OCI-LY7 (cell line): ENCODE measurements at regions not wholly inside any gene's neighbourhood (a gene's known extent, or its start where the extent isn't known, plus 50 kb on each side); places are given as distances from the start of the nearest gene placed in this dataset.
"Not testable (repeated sequence)": the region's sequence is repeated elsewhere in the genome, so short reads cannot be mapped to it uniquely, and the experiment has no call there.

Experiments
- BruUV-seq: library from RNA; stranded (reverse); fragments of 400-500 nt; replicated peaks from 2 replicates; lab custom pipeline; 2021; lab: Mats Ljungman, UMichigan
- CTCF ChIA-PET: fragments of 300-600 bp; sonication (Branson Sonifier 250); formaldehyde crosslinking; loops from one replicate; lab custom pipeline; 2022; ENCODE audit warnings: antibody characterized with exemption; ENCODE audit not compliant: unreplicated experiment; lab: Charles Lee
- POLR2A ChIA-PET: fragments of 300-600 bp; sonication (Branson Sonifier 250); formaldehyde crosslinking; loops from one replicate; lab custom pipeline; 2022; ENCODE audit warnings: antibody characterized with exemption; lab: Charles Lee
- DNase-seq: peaks from one replicate; pipeline ENCODE4 v3.0.0-alpha.2; 2015; ENCODE audit warnings: low spot score
- H2AFZ ChIP-seq: fragments of 200-600 bp; sonication (generic), shearing (Covaris generic); 2 replicates; pipeline ENCODE4 v1.6.1; 2014; ENCODE audit warnings: mild to moderate bottlenecking, antibody characterized with exemption, low read length, moderate library complexity
- H3K27ac ChIP-seq: fragments of 200-600 bp; sonication (generic); 2 replicates; pipeline ENCODE4 v1.5.1; 2014; ENCODE audit warnings: mixed run types, low read depth, mild to moderate bottlenecking, moderate library complexity, low read length, inconsistent platforms; ENCODE audit not compliant: poor library complexity, severe bottlenecking
- H3K36me3 ChIP-seq: fragments of 200-600 bp; sonication (generic); 2 replicates; pipeline ENCODE4 v1.6.1; 2014; ENCODE audit warnings: mild to moderate bottlenecking, antibody characterized with exemption, low read length, moderate library complexity, mixed read lengths; ENCODE audit not compliant: insufficient read depth
- H3K4me1 ChIP-seq: fragments of 200-600 bp; sonication (generic); 2 replicates; pipeline ENCODE4 v1.5.1; 2014; ENCODE audit warnings: mild to moderate bottlenecking, low read length; ENCODE audit not compliant: insufficient read depth, poor library complexity, severe bottlenecking
- H3K4me2 ChIP-seq: fragments of 200-600 bp; sonication (generic); 2 replicates; pipeline ENCODE4 v1.6.1; 2014; ENCODE audit warnings: mild to moderate bottlenecking, low read length
- H3K4me3 ChIP-seq: fragments of 200-600 bp; sonication (generic); 2 replicates; pipeline ENCODE4 v1.5.1; 2014; ENCODE audit warnings: mild to moderate bottlenecking, low read depth, low read length; ENCODE audit not compliant: poor library complexity, severe bottlenecking
- H3K79me2 ChIP-seq: fragments of 200-600 bp; sonication (generic); 2 replicates; pipeline ENCODE4 v1.6.1; 2016; ENCODE audit warnings: low read depth, mild to moderate bottlenecking, low read length, moderate library complexity, mixed read lengths; ENCODE audit not compliant: insufficient read depth
- H3K9me2 ChIP-seq: fragments of 200-600 bp; sonication (generic); 2 replicates; pipeline ENCODE4 v1.6.1; 2016; ENCODE audit warnings: mild to moderate bottlenecking, low read length, mixed read lengths; ENCODE audit not compliant: insufficient read depth
- H3K9me3 ChIP-seq: fragments of 200-600 bp; sonication (generic); 2 replicates; pipeline ENCODE4 v1.6.1; 2014; ENCODE audit warnings: mild to moderate bottlenecking, mixed run types, low read length, mixed read lengths
- H4K20me1 ChIP-seq: fragments of 200-600 bp; sonication (generic); 2 replicates; pipeline ENCODE4 v1.6.1; 2014; ENCODE audit warnings: mild to moderate bottlenecking, antibody characterized with exemption, low read length, moderate library complexity, mixed read lengths; ENCODE audit not compliant: insufficient read depth
- EZH2phosphoT487 ChIP-seq: fragments of 200-600 bp; sonication (generic); IDR thresholded peaks from 2 replicates; pipeline ENCODE4 v1.6.1; 2018; ENCODE audit warnings: low read depth, borderline replicate concordance, mild to moderate bottlenecking, mixed run types, antibody characterized with exemption, low read length, moderate library complexity, mixed read lengths
- intact Hi-C: fragments of 100-400 bp; cut with micrococcal nuclease; formaldehyde crosslinking; loops from one replicate; pipeline ENCODE4 v1.10.0; 2022; ENCODE audit not compliant: unreplicated experiment
- TF ChIP-seq, protein P1 (sequence below): fragments of 200-600 bp; sonication (generic); conservative IDR thresholded peaks from 2 replicates; pipeline ENCODE4 v1.5.1; 2014; ENCODE audit warnings: mild to moderate bottlenecking, antibody characterized with exemption, low read length, moderate library complexity, mixed read lengths

DNA sequence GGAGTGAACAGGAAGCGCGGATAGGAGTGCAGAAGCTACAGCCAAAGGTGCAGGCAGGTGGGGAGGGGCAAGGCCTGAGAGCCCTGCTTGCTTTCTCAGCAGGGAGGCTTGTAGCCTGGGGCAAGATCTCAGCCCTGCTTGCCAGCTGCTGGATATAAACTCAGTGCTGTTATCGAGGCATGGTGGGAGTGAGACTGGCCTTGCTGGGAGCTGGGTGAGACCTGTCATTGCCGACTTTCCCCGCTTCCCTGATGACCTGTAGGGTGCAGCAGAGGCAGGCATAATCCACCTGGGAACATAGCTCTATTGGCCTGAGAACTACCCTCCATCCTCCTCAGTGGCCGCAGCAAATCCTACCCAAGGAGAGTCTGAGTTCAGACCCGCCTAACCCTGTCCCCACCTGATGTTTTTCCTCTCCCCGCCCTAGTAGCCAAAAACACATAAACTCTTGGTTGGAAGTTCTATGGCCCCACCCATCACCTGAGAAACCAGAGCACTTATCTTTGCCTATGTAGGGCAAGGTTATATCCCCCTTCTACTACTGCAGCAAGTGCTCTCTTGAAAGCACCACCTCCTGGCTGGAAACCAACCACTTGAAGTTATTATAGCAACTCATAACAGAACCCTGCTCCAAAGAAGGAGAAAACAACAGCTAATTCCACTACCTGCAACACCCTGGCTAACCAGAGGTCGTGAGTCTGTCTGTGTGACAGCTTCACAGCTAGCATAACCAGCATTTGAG is 80.7 kb downstream of the FHIP1A start:
- Histone ChIP-seq H3K4me3 (no peak overlapping the region), H2AFZ (no peak overlapping the region), H3K9me3 (no peaks in the 10 kb centered on the region), H3K9me2 (no peaks in the 10 kb centered on the region), H3K4me2 (no peak overlapping the region), H4K20me1 (no peaks in the 10 kb centered on the region), H3K27ac (no peak overlapping the region), H3K36me3 (no peaks in the 10 kb centered on the region), H3K4me1 (no peaks in the 10 kb centered on the region), H3K79me2 (no peaks in the 10 kb centered on the region)
- intact Hi-C loops: no loop called here
- POLR2A ChIA-PET: interaction anchor here (0.6 kb wide), 1 partner anchor 1642 kb away, joined by 3 read pairs; no protein-coding TSS in a partner anchor
- TF ChIP-seq, protein P1, sequence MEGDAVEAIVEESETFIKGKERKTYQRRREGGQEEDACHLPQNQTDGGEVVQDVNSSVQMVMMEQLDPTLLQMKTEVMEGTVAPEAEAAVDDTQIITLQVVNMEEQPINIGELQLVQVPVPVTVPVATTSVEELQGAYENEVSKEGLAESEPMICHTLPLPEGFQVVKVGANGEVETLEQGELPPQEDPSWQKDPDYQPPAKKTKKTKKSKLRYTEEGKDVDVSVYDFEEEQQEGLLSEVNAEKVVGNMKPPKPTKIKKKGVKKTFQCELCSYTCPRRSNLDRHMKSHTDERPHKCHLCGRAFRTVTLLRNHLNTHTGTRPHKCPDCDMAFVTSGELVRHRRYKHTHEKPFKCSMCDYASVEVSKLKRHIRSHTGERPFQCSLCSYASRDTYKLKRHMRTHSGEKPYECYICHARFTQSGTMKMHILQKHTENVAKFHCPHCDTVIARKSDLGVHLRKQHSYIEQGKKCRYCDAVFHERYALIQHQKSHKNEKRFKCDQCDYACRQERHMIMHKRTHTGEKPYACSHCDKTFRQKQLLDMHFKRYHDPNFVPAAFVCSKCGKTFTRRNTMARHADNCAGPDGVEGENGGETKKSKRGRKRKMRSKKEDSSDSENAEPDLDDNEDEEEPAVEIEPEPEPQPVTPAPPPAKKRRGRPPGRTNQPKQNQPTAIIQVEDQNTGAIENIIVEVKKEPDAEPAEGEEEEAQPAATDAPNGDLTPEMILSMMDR: peak; percentile 27; the same call in 1 of the 2 replicates
- no peak for TF ChIP-seq EZH2phosphoT487
- CTCF ChIA-PET: no interaction called here
- BruUV-seq: no TSS peak
- no peak for DNase-seq

DNA sequence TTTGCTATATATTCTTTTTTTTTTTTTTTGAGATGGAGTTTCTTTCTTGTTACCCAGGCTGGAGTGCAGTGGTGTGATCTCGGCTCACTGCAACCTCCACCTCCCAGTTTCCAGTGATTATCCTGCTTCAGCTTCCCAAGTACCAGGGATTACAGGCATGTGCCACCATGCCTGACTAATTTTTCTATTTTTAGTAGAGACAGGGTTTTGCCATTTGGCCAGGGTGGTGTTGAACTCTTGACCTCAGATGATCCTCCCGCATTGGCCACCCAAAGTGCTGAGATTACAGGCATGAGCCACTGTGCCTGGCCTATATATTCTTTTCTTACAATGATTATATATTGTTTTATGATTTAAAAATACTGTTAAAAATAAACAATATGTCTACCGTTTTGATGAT is 86.6 kb downstream of the FHIP1A start:
- H3K4me3 ChIP-seq, CTCF ChIA-PET, POLR2A ChIA-PET: not testable (repeated sequence)

DNA sequence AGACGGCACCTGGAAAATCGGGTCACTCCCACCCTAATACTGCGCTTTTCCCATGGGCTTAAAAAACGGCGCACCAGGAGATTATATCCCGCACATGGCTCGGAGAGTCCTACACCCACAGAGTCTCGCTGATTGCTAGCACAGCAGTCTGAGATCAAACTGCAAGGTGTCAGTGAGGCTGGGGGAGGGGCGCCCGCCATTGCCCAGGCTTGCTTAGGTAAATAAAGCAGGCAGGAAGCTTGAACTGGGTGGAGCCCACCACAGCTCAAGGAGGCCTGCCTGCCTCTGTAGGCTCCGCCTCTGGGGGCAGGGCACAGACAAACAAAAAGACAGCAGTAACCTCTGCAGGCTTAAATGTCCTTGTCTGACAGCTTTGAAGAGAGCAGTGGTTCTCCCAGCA is 102.6 kb downstream of the FHIP1A start:
- BruUV-seq, H3K4me3 ChIP-seq, H3K79me2 ChIP-seq, H3K4me1 ChIP-seq, H3K9me3 ChIP-seq, intact Hi-C loops, H3K4me2 ChIP-seq, H3K27ac ChIP-seq, H3K9me2 ChIP-seq, POLR2A ChIA-PET, CTCF ChIA-PET, H2AFZ ChIP-seq, H3K36me3 ChIP-seq, H4K20me1 ChIP-seq, DNase-seq: not testable (repeated sequence)

More for the DNA sequence above, 86.6 kb downstream of the FHIP1A start:
- H3K9me2 ChIP-seq, H3K4me1 ChIP-seq, H3K27ac ChIP-seq, DNase-seq, intact Hi-C loops, H3K36me3 ChIP-seq, H3K79me2 ChIP-seq, H3K9me3 ChIP-seq, H2AFZ ChIP-seq, H4K20me1 ChIP-seq, H3K4me2 ChIP-seq, BruUV-seq: not testable (repeated sequence)
